NCI-H187 treated with DMSO at 0.1 percent for 48 hours (cell line): ENCODE measurements at regions not wholly inside any gene's neighbourhood (a gene's known extent, or its start where the extent isn't known, plus 50 kb on each side); places are given as distances from the start of the nearest gene placed in this dataset.
"Not testable (repeated sequence)": the region's sequence is repeated elsewhere in the genome, so short reads cannot be mapped to it uniquely, and the experiment has no call there.

Source experiments
- DNase-seq: peaks from one replicate; lab custom pipeline; 2025; lab: John Stamatoyannopoulos, UW

DNA sequence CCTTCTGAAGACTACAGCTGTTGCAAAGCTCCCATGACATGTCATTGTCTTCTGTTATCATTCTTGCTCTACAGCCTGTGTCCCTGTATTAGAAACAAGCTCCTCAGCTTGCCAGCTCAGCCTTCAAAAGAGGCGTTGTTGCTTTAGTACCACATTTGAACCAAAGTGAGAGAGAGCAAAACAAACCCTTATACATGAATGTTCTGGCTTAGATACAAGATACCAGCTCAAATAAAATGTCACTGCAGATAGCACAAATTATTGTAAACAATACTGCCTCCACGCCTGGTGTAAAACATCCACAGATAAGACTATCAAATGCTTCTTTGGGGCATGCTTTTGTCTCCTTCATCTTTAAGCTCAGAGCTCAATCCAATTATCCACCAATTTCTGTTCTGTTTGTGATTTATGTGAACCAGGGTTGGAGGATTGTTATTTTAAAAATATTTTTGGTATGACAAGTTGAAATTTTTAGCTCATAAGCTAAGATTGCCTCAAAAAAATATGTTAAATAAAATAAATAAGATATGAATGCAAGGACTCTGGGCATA lies 403.6 kb upstream of the CDIN1 start:
- no peak for DNase-seq

DNA sequence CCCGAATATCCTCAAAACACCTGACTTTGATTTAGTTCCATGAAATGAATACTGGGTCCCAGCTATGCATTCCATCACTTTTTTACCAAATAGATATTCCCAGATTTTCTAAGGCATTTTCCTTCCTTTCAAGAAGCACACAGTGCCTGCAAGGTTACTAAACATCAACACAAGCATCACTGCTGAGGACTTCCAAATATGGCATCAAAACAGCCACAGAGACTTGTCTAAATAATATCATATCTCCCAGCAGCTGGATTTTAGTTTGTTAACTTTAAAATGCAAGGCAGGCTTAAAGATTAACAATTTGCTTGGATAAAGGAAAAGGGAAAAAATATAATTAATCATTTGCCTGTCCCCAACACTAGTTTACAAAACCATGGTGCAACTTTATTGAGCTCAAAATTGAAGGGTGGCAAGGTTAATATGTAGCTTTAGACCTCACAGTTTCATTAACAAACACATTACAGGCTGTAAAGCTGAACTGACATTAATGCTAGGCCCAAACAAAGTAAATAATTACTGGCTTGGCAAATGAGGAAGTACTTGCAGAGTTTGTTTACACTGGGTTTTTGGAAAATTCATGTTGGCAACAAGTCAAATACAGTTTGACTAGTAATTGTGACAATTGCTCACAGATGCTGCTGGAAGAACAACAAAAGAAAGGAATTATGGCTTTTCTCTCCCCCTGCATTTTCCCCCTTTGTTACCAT lies 401.7 kb upstream of the CDIN1 start:
- no peak for DNase-seq

DNA sequence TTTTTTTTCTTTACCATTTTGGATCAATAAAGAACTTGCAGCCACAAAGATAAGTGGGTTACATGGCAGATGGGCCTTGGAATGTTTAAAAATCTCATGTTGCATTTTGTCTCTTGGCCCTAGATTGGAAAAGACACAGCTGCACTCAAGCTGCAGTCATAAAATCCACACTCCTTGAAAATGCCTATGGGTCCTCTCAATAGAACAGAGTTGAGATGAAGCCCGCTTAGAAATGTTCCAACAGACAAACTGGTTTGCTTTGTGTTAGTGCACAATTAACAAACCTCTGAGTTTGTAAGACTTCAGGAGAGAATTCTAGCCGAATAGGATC lies 401.2 kb upstream of the CDIN1 start:
- no peak for DNase-seq

DNA sequence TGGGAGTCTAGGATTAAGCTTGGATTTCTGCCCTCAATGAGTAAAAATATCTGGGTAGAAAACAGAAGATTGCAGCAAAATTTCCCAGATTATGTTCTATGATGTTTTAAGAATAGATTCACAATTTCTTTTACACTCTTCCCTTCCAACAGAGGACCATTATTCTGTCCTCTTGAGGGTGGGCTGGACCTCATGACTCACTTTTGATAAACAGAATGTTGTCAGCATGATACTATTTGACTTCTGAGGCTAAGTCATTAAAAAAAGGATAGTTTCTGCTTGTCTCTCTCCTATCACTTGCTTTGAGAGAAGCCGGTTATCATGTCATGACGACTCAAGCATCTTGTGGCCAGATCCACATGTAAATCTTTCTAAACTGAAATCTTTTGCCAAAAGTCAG lies 396.2 kb upstream of the CDIN1 start:
- no peak for DNase-seq

DNA sequence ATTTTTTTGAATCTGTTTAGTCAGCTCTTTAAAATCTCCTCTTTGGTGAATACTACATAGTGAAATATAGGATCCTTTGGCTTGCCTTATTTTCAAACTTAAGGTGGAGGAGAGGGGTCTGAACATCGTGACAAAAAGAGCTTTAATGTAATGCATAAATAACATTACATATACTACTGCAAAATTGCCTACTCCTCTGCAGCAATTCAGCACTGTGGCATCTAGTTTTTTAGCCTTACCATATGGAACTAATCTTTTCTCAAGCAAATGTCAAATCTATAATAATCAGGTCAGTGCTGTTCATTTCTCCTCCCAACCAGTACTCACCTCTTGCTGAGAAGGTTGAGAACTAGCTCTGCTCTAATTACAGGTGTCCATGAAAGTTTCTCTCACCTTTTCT lies 394.0 kb upstream of the CDIN1 start:
- DNase-seq: no peak

DNA sequence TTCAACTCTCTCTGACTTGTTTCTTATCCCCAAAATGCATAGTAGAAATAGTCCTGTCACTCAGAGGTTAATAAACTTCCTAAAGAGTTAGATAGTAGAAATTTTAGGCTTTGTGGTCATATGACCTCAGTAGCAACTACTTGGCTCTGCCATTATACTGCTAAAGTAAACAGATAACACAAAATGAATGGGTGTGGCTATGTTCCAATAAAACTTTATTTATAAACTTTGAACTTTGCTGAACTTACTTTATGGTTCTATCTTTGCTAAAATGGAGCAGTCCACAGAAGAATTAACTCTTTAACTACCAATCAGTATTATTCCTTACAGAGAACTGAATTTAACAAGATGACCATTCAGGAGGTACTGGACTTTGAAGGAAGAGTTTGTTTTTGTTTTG lies 393.6 kb upstream of the CDIN1 start:
- no peak for DNase-seq

DNA sequence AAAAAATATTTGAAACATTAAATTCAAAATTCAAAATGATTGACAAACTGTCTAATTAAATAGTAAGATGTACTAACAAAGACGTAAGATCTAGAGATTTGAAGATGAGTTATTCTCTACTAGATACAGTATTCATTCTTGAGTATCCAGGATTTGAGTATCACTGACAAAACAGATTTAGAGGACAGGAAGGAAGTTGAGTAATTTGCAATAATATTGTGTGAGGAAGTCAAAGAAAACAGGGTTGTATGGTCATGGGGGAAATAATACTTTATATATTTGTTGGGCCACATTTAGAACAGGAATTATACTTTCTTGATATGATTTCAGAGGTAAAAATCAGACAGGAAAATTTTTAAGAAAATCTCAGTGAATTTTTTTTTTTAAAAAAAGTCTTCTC lies 393.1 kb upstream of the CDIN1 start:
- no peak for DNase-seq

DNA sequence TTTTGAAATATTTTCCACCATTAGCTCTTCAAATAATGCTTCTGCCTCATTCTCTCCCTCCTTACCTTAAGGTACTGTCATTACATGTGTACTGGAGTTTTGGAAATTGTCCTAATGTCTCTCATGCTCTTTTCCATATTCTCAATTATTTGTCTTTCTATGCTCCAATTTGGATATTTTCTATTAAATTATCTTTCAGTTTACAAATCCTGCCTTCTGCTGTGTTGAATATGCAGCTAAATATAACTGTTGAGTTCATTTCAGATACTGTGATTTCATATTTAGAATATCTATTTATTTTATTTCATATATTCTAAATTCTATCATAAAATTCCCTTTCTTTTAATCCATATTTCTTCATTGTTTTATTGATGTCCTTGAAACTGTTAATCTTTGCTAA lies 388.0 kb upstream of the CDIN1 start:
- no peak for DNase-seq

DNA sequence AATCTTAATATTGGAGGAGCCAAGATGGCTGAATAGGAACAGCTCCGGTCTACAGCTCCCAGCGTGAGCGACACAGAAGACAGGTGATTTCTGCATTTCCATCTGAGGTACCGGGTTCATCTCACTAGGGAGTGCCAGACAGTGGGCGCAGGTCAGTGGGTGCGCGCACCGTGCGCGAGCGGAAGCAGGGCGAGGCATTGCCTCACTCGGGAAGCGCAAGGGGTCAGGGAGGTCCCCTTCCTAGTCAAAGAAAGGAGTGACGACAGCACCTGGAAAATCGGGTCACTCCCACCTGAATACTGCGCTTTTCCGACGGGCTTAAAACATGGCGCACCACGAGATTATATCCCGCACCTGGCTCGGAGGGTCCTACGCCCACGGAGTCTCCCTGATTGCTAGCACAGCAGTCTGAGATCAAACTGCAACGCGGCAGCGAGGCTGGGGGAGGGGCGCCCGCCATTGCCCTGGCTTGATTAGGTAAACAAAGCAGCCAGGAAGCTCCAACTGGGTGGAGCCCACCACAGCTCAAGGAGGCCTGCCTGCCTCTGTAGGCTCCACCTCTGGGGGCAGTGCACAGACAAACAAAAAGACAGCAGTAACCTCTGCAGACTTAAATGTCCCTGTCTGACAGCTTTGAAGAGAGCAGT lies 383.9 kb upstream of the CDIN1 start:
- not testable (repeated sequence) for DNase-seq

DNA sequence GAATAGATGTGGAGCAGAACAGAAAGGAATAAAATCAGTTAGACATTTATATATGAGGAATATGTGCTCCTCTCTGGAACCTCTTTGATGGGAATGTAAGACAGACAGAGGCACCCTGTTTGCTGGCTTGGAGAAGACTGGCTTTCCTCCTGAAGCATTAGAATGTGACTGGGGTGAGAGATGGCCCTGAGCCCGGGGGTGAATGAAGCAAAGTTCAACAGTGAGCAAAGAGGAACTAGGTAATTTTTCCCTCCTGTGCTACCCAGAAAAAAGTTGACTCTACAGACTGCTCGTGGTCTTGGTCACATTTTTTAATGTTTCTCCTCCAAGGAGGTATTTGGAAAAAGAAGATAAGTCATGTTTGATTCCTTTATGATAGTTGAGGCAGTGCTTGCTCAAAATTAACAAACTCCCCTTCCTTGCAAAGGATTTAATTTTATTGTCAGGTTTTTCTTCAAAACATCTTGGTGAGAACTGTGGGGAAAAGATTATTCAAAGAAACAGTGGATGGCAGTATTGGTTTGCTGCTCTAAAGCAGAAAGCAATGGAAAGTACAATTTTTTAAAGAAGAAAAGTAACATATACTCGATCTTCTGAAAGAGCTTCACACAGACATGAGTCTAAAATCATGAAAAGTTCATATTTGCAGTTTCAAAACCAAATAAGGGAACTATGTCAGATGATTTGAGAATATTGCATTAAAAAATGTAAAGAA lies 370.4 kb upstream of the CDIN1 start:
- DNase-seq: no peak

DNA sequence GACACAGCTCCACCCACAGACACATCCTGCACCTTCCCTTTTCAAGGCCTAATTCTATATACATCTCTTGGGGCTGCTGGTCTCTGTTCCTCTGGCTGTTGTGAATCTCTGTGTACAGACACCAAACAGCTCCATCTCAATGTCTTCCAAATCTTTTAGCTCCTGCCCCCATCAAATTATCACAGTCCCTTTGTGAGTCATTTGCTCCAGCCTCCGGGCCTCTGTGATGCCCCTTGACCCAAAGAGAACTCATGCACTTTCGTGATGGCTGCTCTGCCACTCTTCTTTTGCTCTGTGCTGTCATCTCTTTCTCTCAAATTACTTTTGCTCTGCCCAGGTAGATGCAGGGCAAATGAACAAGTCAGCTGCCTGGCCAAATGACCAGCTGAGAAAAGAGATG lies 369.0 kb upstream of the CDIN1 start:
- DNase-seq: no peak

DNA sequence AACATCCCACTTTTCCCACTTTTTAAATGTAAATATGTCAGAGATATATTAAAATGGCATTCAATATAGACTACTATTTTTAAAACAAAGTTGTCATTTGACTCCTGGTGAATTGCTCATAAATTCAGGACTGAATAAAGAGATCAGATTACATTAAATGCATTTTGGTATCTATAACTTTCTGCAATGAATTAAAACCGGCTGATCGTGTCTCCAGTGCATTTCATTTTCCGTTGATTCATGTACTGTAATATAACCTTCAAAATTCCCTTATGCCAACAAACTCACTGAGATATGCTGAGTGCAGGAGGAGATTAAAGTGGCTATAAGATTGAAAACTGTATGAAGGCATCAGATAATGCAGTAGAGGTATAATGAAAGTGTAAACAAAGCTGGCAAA lies 361.1 kb upstream of the CDIN1 start:
- no peak for DNase-seq

DNA sequence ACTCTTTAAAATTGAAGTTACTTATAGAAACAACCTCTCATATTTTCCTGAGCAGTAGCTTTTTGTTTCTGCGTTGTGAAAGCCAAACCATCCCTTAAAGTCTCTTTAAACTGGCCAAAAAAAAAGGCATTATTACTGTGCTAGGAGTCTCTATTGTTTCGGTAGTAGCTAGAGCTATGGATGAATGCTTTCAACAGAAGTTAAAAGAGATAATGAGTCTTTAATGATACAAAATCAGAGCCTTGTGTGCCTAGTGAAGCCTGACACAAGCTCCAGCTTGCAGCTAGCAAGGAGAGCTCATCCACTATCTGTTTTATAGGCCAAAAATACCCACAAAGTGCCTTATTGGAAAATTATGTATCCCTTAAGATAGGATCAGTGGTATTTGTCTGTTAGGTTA lies 360.4 kb upstream of the CDIN1 start:
- no peak for DNase-seq

DNA sequence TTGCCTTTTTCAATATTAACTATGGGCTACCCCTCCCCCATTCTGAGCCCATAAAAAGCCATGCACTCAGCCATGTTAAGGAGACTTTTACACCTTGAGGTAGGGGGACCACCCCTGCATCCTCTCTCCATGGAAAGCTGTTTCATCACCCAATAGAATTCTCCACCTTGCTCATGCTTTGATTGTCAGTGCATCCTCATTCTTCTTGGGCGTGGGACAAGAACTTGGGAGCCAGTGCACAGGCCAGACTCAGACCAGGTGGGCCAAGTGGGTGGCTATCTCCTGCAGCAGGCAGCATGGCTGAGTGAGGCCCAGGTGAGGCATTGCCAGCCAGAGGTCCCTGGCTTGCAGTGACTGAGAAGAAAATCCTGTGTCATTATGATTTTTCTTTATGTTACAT lies 357.4 kb upstream of the CDIN1 start:
- no peak for DNase-seq

DNA sequence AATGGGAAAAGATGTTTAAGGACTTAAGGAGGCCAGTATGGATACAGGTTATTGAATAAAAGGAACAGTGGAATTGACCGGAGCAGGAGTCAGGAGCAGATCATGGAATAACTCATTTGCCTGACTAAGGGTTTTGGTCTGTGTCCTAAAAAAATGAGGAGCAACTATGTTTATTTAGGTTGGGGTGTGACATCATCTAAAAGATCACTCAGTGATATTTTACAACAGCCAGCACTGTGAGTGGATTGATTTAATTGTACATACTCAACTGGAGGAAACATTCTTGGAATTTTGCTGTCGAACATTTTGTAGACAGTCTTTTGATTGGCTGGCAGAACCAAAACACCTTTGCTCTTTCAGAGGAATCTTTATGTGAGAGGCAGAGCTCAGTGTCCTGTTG lies 348.6 kb upstream of the CDIN1 start:
- no peak for DNase-seq

DNA sequence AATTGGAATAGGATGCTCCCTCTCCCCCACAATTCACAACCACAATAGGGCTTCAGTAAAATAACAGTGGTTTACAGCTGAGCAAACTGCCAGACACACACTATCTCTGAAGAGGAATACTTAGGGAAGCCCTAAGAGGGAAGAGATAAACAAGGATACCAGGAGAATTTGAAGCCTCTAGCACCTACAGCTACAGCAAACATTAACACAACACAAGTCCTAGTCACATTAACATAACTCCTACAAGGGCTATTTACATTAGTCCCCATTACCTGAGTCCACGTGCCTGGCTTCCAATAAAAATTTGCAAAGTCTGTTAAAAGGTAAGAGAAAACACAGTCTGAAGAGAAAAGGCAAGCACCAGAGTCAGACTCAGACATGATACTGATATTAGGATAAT lies 346.9 kb upstream of the CDIN1 start:
- no peak for DNase-seq

DNA sequence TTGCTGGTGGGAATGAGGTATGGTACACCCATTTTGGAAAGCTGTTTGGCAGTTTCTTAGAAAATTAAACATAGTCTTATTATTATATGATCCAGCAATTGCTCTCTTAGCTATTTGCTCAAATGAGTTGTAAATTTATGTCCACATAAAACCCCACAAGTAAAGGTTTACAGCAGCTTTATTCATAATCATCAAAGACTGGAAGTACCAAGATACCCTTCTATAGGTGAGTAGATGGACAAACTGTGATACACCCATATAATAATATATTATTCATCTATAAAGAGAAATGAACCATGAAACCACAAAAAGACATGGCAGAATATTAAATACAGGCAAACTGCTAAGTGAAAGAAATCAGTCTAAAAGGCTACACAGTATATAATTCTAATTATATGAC lies 344.7 kb upstream of the CDIN1 start:
- DNase-seq: no peak

DNA sequence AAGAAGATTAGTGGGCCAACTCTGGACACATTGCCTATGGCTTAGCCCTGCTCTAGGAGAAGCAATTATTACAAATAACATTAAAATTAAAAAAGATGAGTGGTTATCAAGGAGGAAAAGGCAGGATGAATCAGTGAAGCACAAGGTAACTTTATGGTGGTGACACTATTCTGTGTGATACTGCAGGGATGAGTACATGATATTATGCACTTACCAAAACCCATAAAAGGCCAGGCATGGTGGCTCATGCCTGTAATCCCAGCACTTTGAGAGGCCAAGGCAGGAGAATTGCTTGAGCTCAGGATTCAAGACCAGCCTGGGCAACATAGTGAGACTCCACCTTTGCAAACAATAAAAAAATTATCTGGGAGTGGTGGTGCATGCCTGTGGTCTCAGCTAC lies 344.3 kb upstream of the CDIN1 start:
- no peak for DNase-seq

DNA sequence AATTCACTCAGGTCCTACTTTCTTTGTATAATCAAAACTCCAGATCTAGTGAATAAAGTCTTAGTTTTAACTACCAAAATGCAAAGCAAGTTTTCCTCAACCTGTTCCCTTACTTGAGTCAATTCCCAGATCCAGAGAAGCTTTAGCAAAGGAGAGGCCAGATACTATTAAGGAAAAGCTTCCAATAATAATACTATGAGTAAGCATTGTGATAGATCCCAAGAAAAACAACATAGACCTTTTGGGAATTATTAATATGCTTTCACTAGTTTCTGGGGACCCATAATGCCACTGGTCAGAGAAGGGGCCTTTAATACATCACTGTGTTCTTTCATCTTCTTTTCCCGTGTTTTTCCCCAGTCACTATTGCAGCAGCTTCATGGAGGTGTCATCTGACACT lies 339.9 kb upstream of the CDIN1 start:
- no peak for DNase-seq

DNA sequence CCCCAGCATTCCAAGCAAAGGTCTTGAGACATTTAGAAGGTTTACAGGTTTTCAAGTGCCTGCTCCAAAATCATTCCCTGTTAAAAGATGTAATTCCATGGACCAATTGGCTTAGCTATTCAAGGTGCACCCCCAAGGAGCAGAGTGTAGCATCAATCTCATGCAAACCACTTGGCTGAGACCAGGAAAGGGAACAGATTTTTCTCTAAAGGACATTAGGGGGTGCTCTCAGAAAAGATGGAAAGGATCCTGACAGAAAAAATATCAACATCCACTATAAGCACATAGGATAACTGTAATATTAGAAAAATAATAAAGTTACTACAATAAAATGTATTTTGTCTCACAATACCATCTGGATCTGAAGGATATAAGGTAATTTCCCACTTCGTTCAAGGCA lies 328.0 kb upstream of the CDIN1 start:
- no peak for DNase-seq

DNA sequence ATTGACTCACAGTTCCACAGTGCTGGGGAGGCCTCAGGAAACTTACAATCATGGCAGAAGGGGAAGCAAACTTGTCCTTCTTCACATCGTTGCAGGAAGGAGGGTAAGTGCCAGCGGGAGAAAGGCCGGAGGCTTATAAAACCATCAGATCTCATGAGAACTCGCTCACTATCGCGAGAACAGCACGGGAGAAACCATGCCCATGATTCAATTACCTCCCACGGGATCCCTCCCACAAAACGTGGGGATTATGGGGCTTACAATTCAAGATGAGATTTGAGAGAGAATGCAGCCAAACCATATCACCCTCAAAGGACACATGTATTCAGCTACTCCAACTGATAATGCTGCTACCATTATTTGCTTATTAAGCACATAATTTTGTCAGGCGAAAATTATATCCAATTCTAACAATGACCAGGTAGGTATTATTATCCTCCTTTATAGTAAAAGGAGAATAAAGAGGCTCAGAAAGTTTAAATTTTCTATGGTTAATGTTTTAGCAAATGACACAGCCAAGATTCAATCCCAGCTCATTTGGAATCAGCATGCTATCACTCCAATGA lies 327.2 kb upstream of the CDIN1 start:
- DNase-seq: no peak

DNA sequence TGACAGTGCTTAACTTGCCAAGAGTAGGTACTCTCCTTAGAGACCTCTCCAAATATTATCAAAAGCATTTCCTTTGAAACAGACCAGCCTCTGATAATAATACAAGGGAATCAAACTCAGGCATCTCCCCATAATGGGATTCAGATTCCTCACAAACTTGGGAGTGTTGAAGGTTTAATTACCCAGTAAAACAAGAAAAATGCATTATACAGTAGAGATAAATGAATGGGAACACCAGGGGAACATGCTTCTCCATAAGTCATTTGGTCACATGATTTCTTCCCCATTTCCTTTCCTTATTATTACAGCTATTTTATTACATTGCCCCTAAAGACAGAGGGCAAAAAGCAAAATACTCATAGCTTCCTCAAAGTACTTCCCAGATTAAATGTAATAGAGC lies 325.0 kb upstream of the CDIN1 start:
- DNase-seq: no peak

DNA sequence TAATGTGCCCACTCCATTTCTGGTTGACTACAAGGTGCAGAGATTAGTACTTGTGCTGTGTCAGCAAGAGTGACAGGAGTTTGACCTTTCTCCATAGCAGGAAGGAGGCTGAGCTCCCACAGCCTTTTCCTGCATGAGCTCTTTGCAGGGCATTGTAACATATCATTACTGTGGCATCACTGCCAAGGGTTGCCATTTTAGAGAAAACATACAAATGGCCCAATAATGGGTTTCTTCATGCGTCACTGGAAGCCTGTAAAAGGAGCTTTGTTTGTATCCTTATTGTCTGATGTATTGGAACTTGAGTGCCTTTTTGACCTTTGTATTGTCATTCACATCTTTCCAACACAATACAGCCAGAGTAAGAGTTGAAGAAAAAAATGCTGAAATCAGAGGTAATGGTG lies 323.0 kb upstream of the CDIN1 start:
- DNase-seq: no peak
